GM23338 (cell line): ENCODE measurements at regions not wholly inside any gene's neighbourhood (a gene's known extent, or its start where the extent isn't known, plus 50 kb on each side); places are given as distances from the start of the nearest gene placed in this dataset.

ENCODE experiments used
- ATAC-seq: fragments of 200-7000 bp; cut with Tn5 transposase; 3 replicates; pipeline ENCODE4 v1.9.1; 2020
- DNase-seq: peaks from one replicate; pipeline ENCODE4 v3.0.0-alpha.2; 2015; ENCODE audit warnings: low spot score
- H2AFZ ChIP-seq: fragments of 200-600 bp; sonication (generic); 2 replicates; pipeline ENCODE4 v1.8.0; 2016; ENCODE audit warnings: antibody characterized with exemption, mild to moderate bottlenecking, moderate library complexity
- H3F3A ChIP-seq: fragments of 200-600 bp; sonication (generic); replicated peaks from 2 replicates; pipeline ENCODE4 v1.8.0; 2017; ENCODE audit warnings: antibody characterized with exemption, mixed run types, low read depth
- H3K27ac ChIP-seq: fragments of 200-600 bp; sonication (generic); 2 replicates; pipeline ENCODE4 v1.6.1; 2016; ENCODE audit warnings: low read depth
- H3K27me3 ChIP-seq: fragments of 200-600 bp; sonication (generic); 2 replicates; pipeline ENCODE4 v1.8.0; 2016; ENCODE audit warnings: mild to moderate bottlenecking, mixed run types, moderate library complexity; ENCODE audit not compliant: insufficient read depth
- H3K36me3 ChIP-seq: fragments of 200-600 bp; sonication (generic); 2 replicates; pipeline ENCODE4 v1.8.0; 2016; ENCODE audit warnings: mild to moderate bottlenecking; ENCODE audit not compliant: insufficient read depth
- H3K4me1 ChIP-seq: fragments of 200-600 bp; sonication (generic); 2 replicates; pipeline ENCODE4 v1.8.0; 2016; ENCODE audit warnings: mild to moderate bottlenecking, moderate library complexity; ENCODE audit not compliant: insufficient read depth
- H3K4me2 ChIP-seq: fragments of 200-600 bp; sonication (generic); 2 replicates; pipeline ENCODE4 v1.7.1; 2017; ENCODE audit warnings: mixed run types
- H3K4me3 ChIP-seq: fragments of 200-600 bp; sonication (generic); 2 replicates; pipeline ENCODE4 v1.6.1; 2016; ENCODE audit warnings: mixed run types
- H3K79me2 ChIP-seq: fragments of 200-600 bp; sonication (generic); replicated peaks from 2 replicates; pipeline ENCODE4 v1.8.0; 2017; ENCODE audit warnings: mild to moderate bottlenecking; ENCODE audit not compliant: insufficient read depth
- H3K9me2 ChIP-seq: fragments of 200-600 bp; sonication (generic); 2 replicates; pipeline ENCODE4 v1.8.0; 2017; ENCODE audit not compliant: insufficient read depth
- H4K20me1 ChIP-seq: fragments of 200-600 bp; sonication (generic); replicated peaks from 2 replicates; pipeline ENCODE4 v1.8.0; 2017; ENCODE audit warnings: mild to moderate bottlenecking; ENCODE audit not compliant: insufficient read depth
- H3K27ac Mint-ChIP-seq: 2 replicates; pipeline ENCODE4 v1.8.0; 2020; ENCODE audit warnings: inconsistent platforms, mild to moderate bottlenecking, moderate library complexity, mixed read lengths
- H3K27me3 Mint-ChIP-seq: 3 replicates; pipeline ENCODE4 v1.8.0; 2022; ENCODE audit warnings: low read depth, mild to moderate bottlenecking, moderate library complexity, mixed read lengths, inconsistent platforms; ENCODE audit not compliant: insufficient read depth, poor library complexity
- H3K36me3 Mint-ChIP-seq: 3 replicates; pipeline ENCODE4 v1.8.0; 2021; ENCODE audit warnings: low read depth, mild to moderate bottlenecking, inconsistent platforms, moderate library complexity, mixed read lengths
- H3K4me1 Mint-ChIP-seq: 3 replicates; pipeline ENCODE4 v1.8.0; 2020; ENCODE audit warnings: mild to moderate bottlenecking, inconsistent platforms, mixed read lengths
- H3K4me3 Mint-ChIP-seq: 3 replicates; pipeline ENCODE4 v1.8.0; 2021; ENCODE audit warnings: moderate library complexity, mild to moderate bottlenecking, inconsistent platforms, mixed read lengths
- H3K9me3 Mint-ChIP-seq: 3 replicates; pipeline ENCODE4 v1.8.0; 2020; ENCODE audit warnings: moderate library complexity, mild to moderate bottlenecking, inconsistent platforms, mixed read lengths
- CREB1 ChIP-seq: fragments of 250-450 bp; sonication (Bioruptor Pico); IDR thresholded peaks from 2 replicates; pipeline ENCODE4 v1.5.0; 2020; ENCODE audit warnings: low read depth, mild to moderate bottlenecking, moderate library complexity
- CTCF ChIP-seq, 2 experiments: fragments of 200-600 bp in 1 of 2; sonication (generic) in 1 of 2; conservative IDR thresholded peaks; 2 replicates each; pipeline versions ENCODE4 v1.5.1 to v1.6.1; 2016 to 2017; ENCODE audit warnings: antibody characterized with exemption in 2 of 2, low read depth in 2 of 2, mild to moderate bottlenecking in 2 of 2, moderate library complexity in 1 of 2
- EZH2 ChIP-seq: fragments of 200-600 bp; sonication (generic); IDR thresholded peaks from one replicate; pipeline ENCODE4 v1.8.0; 2017; ENCODE audit warnings: antibody characterized with exemption, mild to moderate bottlenecking, low read depth; ENCODE audit not compliant: unreplicated experiment
- JUNB ChIP-seq: IDR thresholded peaks from one replicate; pipeline ENCODE4 v1.6.1; 2016; ENCODE audit warnings: antibody characterized with exemption; ENCODE audit not compliant: unreplicated experiment
- NANOG ChIP-seq: IDR thresholded peaks from 2 replicates; pipeline ENCODE4 v1.6.1; 2016; ENCODE audit warnings: antibody characterized with exemption, borderline replicate concordance
- REST ChIP-seq: IDR thresholded peaks from one replicate; pipeline ENCODE4 v1.6.1; 2018; ENCODE audit warnings: antibody characterized with exemption; ENCODE audit not compliant: unreplicated experiment
- STAT1 ChIP-seq: IDR thresholded peaks from one replicate; pipeline ENCODE4 v1.6.1; 2016; ENCODE audit warnings: antibody characterized with exemption; ENCODE audit not compliant: unreplicated experiment
- ZNF114 ChIP-seq: fragments of 250-450 bp; sonication (Bioruptor Pico); IDR thresholded peaks from 2 replicates; pipeline ENCODE4 v1.5.0; 2020; ENCODE audit warnings: mild to moderate bottlenecking, moderate library complexity
- ZNF331 ChIP-seq: fragments of 250-450 bp; sonication (Bioruptor Pico); IDR thresholded peaks from 2 replicates; pipeline ENCODE4 v1.5.0; 2020; ENCODE audit warnings: low read depth, mild to moderate bottlenecking, moderate library complexity
- ZNF462 ChIP-seq: fragments of 250-450 bp; sonication (Bioruptor Pico); IDR thresholded peaks from 2 replicates; pipeline ENCODE4 v1.5.0; 2020; ENCODE audit warnings: mild to moderate bottlenecking, moderate library complexity

GRCh38 chr1:213817156-213817555, 170.6 kb upstream of the PROX1 start (continued):
- TF ChIP-seq EZH2 (no peak), CTCF (conservative IDR thresholded peaks at IDR 0.05; ENCODE audit: low read depth in 2 of 2) (no peak), JUNB (no peak), ZNF114 (CRISPR knock-in tag) (no peak), NANOG (no peak)

GRCh38 chr1:213820362-213821149, 167.2 kb upstream of the PROX1 start:
- DNase-seq, result no peak
- no peak overlapping the region for H3K4me3 Mint-ChIP-seq
- peaks cover 6% of the 10 kb centered on the region for H3K27me3 Mint-ChIP-seq
- Histone ChIP-seq H4K20me1 (no peaks in the 10 kb centered on the region), H3K9me2 (no peaks in the 10 kb centered on the region), H3K4me2 (no peak overlapping the region), H3K4me3 (no peak overlapping the region), H3F3A (no peaks in the 10 kb centered on the region), H3K27me3 (no peaks in the 10 kb centered on the region), H3K79me2 (no peaks in the 10 kb centered on the region), H2AFZ (no peak overlapping the region), H3K27ac (no peak overlapping the region), H3K36me3 (no peaks in the 10 kb centered on the region), H3K4me1 (no peaks in the 10 kb centered on the region)
- ATAC-seq, result no peak
- H3K9me3 Mint-ChIP-seq, result no peaks in the 10 kb centered on the region
- no peaks in the 10 kb centered on the region for H3K36me3 Mint-ChIP-seq
- peaks cover 3% of the 10 kb centered on the region; the same call in 1 of the 3 replicates for H3K4me1 Mint-ChIP-seq
- no peak overlapping the region for H3K27ac Mint-ChIP-seq
- TF ChIP-seq ZNF114 (CRISPR knock-in tag) (no peak), CREB1 (CRISPR knock-in tag) (no peak), EZH2 (no peak), STAT1 (no peak), JUNB (no peak), ZNF331 (CRISPR knock-in tag) (no peak), ZNF462 (CRISPR knock-in tag) (no peak), CTCF (conservative IDR thresholded peaks at IDR 0.05; ENCODE audit: low read depth in 2 of 2) (no peak), REST (no peak)
